ENCODE measurements at regions not wholly inside any gene's neighbourhood (a gene's known extent, or its start where the extent isn't known, plus 50 kb on each side); places are given as distances from the start of the nearest gene placed in this dataset.
"Not testable (repeated sequence)": the region's sequence is repeated elsewhere in the genome, so short reads cannot be mapped to it uniquely, and the experiment has no call there.

- DNase-seq = not testable (repeated sequence)
Observed at GRCh38 chr9:104195142-104195541, 101.0 kb downstream of the SMC2 start.

GRCh38 chr9:104200456-104200994 is 106.4 kb downstream of the SMC2 start:
- no peak for DNase-seq

- no peak for DNase-seq
Observed at GRCh38 chr9:104206766-104207165, 112.7 kb downstream of the SMC2 start.

- DNase-seq = no peak
Observed at GRCh38 chr9:104209387-104209786, 115.3 kb downstream of the SMC2 start.

GRCh38 chr9:104227108-104227507 is 133.0 kb downstream of the SMC2 start:
- DNase-seq = no peak

- DNase-seq = no peak
Observed at GRCh38 chr9:104232781-104233341, 138.8 kb downstream of the SMC2 start.

GRCh38 chr9:104233366-104233765 is 139.3 kb downstream of the SMC2 start:
- DNase-seq = no peak

- DNase-seq = not testable (repeated sequence)
Observed at GRCh38 chr9:104234632-104235337, 140.7 kb downstream of the SMC2 start.

- DNase-seq = not testable (repeated sequence)
Observed at GRCh38 chr9:104235347-104236120, 141.4 kb downstream of the SMC2 start.

GRCh38 chr9:104238668-104239067 is 144.6 kb downstream of the SMC2 start:
- DNase-seq = no peak

- DNase-seq = no peak
Observed at GRCh38 chr9:104240890-104241289, 146.8 kb downstream of the SMC2 start.

- DNase-seq = no peak
Observed at GRCh38 chr9:104245925-104246324, 151.8 kb downstream of the SMC2 start.

- DNase-seq = no peak
Observed at GRCh38 chr9:104247899-104248460, 153.9 kb downstream of the SMC2 start.

- no peak for DNase-seq
Observed at GRCh38 chr9:104256031-104256695, 162.1 kb downstream of the SMC2 start.

- DNase-seq = no peak
Observed at GRCh38 chr9:104256696-104257062, 162.6 kb downstream of the SMC2 start.

GRCh38 chr9:104258296-104259011 is 164.3 kb downstream of the SMC2 start:
- no peak for DNase-seq

GRCh38 chr9:104260004-104260403 is 165.9 kb downstream of the SMC2 start:
- DNase-seq = no peak

GRCh38 chr9:104263942-104264341 is 169.8 kb downstream of the SMC2 start:
- no peak for DNase-seq

- DNase-seq = no peak
Observed at GRCh38 chr9:104264431-104264830, 170.3 kb downstream of the SMC2 start.

- no peak for DNase-seq
Observed at GRCh38 chr9:104269374-104269773, 175.3 kb downstream of the SMC2 start.

GRCh38 chr9:104269996-104270963 is 176.2 kb downstream of the SMC2 start:
- DNase-seq = no peak
